H1 (cell line): ENCODE measurements at regions not wholly inside any gene's neighbourhood (a gene's known extent, or its start where the extent isn't known, plus 50 kb on each side); places are given as distances from the start of the nearest gene placed in this dataset.
A peak's percentile ranks its signal among the peaks of the same experiment; 100 is the strongest.

Experiments used
- BRCA1 ChIP-seq: IDR thresholded peaks from 2 replicates; pipeline ENCODE4 v1.6.1; 2012; ENCODE audit warnings: low read depth, low read length, improper control_type of control experiment
- CBX8 ChIP-seq: fragments of 300-800, 300-1000 bp; sonication (generic); IDR thresholded peaks from 2 replicates; pipeline ENCODE4 v1.7.1; 2016; ENCODE audit warnings: low read depth, low read length, borderline replicate concordance
- CEBPB ChIP-seq: IDR thresholded peaks from 2 replicates; pipeline ENCODE4 v1.6.1; 2012; ENCODE audit warnings: low read depth, low read length
- MAX ChIP-seq: IDR thresholded peaks from 2 replicates; pipeline ENCODE4 v1.6.1; 2012; ENCODE audit warnings: inconsistent platforms
- NANOG ChIP-seq: IDR thresholded peaks from 2 replicates; pipeline ENCODE4 v1.6.1; 2011; ENCODE audit warnings: low read length, low read depth, mild to moderate bottlenecking, inconsistent platforms; ENCODE audit not compliant: insufficient read depth, poor library complexity, severe bottlenecking
- RAD21 ChIP-seq, 2 experiments: IDR thresholded peaks in 1 of 2; conservative IDR thresholded peaks in 1 of 2; 2 replicates each; pipeline ENCODE4 v1.6.1; 2011; ENCODE audit warnings: low read depth in 2 of 2, low read length in 2 of 2, improper control_type of control experiment in 1 of 2, inconsistent platforms in 1 of 2, mild to moderate bottlenecking in 1 of 2, moderate library complexity in 1 of 2
- TF ChIP-seq, protein P1 (sequence below): IDR thresholded peaks from 2 replicates; pipeline ENCODE4 v1.6.1; 2011; ENCODE audit warnings: low read length, improper control_type of control experiment
- TF ChIP-seq, protein P2 (sequence below): fragments of 300-600 bp; sonication (generic); IDR thresholded peaks from 2 replicates; pipeline ENCODE4 v1.7.1; 2012; ENCODE audit warnings: low read length, moderate library complexity, mild to moderate bottlenecking, inconsistent platforms; ENCODE audit not compliant: insufficient replicate concordance

GRCh38 chr4:153127760-153128494 lies 76.3 kb upstream of the TRIM2 start (continued):
- TF ChIP-seq MAX (no peak), NANOG (peak; percentile 39), RAD21 (IDR thresholded peaks at IDR 0.05 in 1 of 2, conservative IDR thresholded peaks at IDR 0.05 in 1 of 2; ENCODE audit: low read depth in 2 of 2, low read length in 2 of 2) (peak; percentile 94 to 97), BRCA1 (no peak), CEBPB (0 out of 2 replicates have a peak, but pooled peaks have one; percentile 13), CBX8 (no peak)
- TF ChIP-seq, protein P1, sequence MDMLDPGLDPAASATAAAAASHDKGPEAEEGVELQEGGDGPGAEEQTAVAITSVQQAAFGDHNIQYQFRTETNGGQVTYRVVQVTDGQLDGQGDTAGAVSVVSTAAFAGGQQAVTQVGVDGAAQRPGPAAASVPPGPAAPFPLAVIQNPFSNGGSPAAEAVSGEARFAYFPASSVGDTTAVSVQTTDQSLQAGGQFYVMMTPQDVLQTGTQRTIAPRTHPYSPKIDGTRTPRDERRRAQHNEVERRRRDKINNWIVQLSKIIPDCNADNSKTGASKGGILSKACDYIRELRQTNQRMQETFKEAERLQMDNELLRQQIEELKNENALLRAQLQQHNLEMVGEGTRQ, result no peak
- TF ChIP-seq, protein P2, sequence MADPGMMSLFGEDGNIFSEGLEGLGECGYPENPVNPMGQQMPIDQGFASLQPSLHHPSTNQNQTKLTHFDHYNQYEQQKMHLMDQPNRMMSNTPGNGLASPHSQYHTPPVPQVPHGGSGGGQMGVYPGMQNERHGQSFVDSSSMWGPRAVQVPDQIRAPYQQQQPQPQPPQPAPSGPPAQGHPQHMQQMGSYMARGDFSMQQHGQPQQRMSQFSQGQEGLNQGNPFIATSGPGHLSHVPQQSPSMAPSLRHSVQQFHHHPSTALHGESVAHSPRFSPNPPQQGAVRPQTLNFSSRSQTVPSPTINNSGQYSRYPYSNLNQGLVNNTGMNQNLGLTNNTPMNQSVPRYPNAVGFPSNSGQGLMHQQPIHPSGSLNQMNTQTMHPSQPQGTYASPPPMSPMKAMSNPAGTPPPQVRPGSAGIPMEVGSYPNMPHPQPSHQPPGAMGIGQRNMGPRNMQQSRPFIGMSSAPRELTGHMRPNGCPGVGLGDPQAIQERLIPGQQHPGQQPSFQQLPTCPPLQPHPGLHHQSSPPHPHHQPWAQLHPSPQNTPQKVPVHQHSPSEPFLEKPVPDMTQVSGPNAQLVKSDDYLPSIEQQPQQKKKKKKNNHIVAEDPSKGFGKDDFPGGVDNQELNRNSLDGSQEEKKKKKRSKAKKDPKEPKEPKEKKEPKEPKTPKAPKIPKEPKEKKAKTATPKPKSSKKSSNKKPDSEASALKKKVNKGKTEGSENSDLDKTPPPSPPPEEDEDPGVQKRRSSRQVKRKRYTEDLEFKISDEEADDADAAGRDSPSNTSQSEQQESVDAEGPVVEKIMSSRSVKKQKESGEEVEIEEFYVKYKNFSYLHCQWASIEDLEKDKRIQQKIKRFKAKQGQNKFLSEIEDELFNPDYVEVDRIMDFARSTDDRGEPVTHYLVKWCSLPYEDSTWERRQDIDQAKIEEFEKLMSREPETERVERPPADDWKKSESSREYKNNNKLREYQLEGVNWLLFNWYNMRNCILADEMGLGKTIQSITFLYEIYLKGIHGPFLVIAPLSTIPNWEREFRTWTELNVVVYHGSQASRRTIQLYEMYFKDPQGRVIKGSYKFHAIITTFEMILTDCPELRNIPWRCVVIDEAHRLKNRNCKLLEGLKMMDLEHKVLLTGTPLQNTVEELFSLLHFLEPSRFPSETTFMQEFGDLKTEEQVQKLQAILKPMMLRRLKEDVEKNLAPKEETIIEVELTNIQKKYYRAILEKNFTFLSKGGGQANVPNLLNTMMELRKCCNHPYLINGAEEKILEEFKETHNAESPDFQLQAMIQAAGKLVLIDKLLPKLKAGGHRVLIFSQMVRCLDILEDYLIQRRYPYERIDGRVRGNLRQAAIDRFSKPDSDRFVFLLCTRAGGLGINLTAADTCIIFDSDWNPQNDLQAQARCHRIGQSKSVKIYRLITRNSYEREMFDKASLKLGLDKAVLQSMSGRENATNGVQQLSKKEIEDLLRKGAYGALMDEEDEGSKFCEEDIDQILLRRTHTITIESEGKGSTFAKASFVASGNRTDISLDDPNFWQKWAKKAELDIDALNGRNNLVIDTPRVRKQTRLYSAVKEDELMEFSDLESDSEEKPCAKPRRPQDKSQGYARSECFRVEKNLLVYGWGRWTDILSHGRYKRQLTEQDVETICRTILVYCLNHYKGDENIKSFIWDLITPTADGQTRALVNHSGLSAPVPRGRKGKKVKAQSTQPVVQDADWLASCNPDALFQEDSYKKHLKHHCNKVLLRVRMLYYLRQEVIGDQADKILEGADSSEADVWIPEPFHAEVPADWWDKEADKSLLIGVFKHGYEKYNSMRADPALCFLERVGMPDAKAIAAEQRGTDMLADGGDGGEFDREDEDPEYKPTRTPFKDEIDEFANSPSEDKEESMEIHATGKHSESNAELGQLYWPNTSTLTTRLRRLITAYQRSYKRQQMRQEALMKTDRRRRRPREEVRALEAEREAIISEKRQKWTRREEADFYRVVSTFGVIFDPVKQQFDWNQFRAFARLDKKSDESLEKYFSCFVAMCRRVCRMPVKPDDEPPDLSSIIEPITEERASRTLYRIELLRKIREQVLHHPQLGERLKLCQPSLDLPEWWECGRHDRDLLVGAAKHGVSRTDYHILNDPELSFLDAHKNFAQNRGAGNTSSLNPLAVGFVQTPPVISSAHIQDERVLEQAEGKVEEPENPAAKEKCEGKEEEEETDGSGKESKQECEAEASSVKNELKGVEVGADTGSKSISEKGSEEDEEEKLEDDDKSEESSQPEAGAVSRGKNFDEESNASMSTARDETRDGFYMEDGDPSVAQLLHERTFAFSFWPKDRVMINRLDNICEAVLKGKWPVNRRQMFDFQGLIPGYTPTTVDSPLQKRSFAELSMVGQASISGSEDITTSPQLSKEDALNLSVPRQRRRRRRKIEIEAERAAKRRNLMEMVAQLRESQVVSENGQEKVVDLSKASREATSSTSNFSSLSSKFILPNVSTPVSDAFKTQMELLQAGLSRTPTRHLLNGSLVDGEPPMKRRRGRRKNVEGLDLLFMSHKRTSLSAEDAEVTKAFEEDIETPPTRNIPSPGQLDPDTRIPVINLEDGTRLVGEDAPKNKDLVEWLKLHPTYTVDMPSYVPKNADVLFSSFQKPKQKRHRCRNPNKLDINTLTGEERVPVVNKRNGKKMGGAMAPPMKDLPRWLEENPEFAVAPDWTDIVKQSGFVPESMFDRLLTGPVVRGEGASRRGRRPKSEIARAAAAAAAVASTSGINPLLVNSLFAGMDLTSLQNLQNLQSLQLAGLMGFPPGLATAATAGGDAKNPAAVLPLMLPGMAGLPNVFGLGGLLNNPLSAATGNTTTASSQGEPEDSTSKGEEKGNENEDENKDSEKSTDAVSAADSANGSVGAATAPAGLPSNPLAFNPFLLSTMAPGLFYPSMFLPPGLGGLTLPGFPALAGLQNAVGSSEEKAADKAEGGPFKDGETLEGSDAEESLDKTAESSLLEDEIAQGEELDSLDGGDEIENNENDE, result peak; percentile 84
